GM12878 (cell line): ENCODE measurements at regions not wholly inside any gene's neighbourhood (a gene's known extent, or its start where the extent isn't known, plus 50 kb on each side); places are given as distances from the start of the nearest gene placed in this dataset.

Source experiments
- ATF3 ChIP-seq: IDR thresholded peaks from 2 replicates; pipeline ENCODE4 v1.6.1; 2011; ENCODE audit warnings: low read depth, mild to moderate bottlenecking, low read length, moderate library complexity, borderline replicate concordance; ENCODE audit errors: extremely low read depth
- CTCF ChIP-seq, 3 experiments: IDR thresholded peaks in 2 of 3; conservative IDR thresholded peaks in 1 of 3; 2 replicates each; pipeline ENCODE4 v1.5.1; 2011; ENCODE audit warnings: low read depth in 3 of 3, low read length in 3 of 3, mild to moderate bottlenecking in 3 of 3, control low read depth in 2 of 3, moderate library complexity in 2 of 3, inconsistent platforms in 1 of 3, mixed read lengths in 1 of 3; ENCODE audit not compliant: control insufficient read depth in 2 of 3, insufficient read depth in 1 of 3; ENCODE audit errors: extremely low read depth in 1 of 3
- GABPA ChIP-seq: IDR thresholded peaks from 2 replicates; pipeline ENCODE4 v1.6.1; 2014; ENCODE audit warnings: antibody characterized with exemption, low read depth, mild to moderate bottlenecking, inconsistent platforms
- MAX ChIP-seq: IDR thresholded peaks from 2 replicates; pipeline ENCODE4 v1.6.1; 2012; ENCODE audit warnings: low read depth, low read length, improper control_type of control experiment
- PBX3 ChIP-seq: IDR thresholded peaks from 2 replicates; pipeline ENCODE4 v1.6.1; 2011; ENCODE audit warnings: mild to moderate bottlenecking, low read depth, low read length, moderate library complexity; ENCODE audit not compliant: insufficient replicate concordance
- RELA ChIP-seq: fragments of 450-650 bp; IDR thresholded peaks from 2 replicates; pipeline ENCODE4 v1.8.0; 2014; ENCODE audit warnings: borderline replicate concordance; ENCODE audit not compliant: partially characterized antibody
- ZNF274 ChIP-seq: IDR thresholded peaks from one replicate; pipeline ENCODE4 v1.8.0; 2011; ENCODE audit not compliant: insufficient read length, insufficient read depth

- TF ChIP-seq ATF3 (no peak), PBX3 (no peak), RELA (no peak), GABPA (no peak), ZNF274 (no peak), CTCF (IDR thresholded peaks at IDR 0.05 in 2 of 3, conservative IDR thresholded peaks at IDR 0.05 in 1 of 3; ENCODE audit: control insufficient read depth in 2 of 3, extremely low read depth in 1 of 3, insufficient read depth in 1 of 3, low read depth in 3 of 3, low read length in 3 of 3) (no peak), MAX (no peak)
Observed at GRCh38 chr9:72460342-72461312, 60.8 kb upstream of the TMC1 start.
